ENCODE measurements at regions not wholly inside any gene's neighbourhood (a gene's known extent, or its start where the extent isn't known, plus 50 kb on each side); places are given as distances from the start of the nearest gene placed in this dataset.
"Not testable (repeated sequence)": the region's sequence is repeated elsewhere in the genome, so short reads cannot be mapped to it uniquely, and the experiment has no call there.

DNA sequence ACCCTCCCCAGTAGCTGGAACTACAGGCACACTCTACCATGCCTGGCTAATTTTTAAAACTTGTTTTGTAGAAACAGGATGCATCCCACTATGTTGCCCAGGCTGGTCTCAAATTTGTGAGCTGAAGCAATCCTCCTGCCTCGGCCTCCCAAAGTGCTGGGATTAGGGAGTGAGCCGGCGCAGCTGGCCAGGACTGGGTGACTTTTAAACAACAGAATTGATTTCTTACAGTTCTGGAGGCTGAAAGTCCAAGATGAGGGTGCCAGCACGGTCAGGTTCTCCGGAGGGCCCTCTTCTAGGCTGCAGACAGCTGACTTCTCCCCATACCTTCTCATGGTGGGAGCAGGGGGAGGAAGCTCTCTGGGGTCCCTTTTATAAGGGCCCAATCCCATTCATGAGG is 75.2 kb upstream of the CHST15 start:
- TF ChIP-seq, protein P1, sequence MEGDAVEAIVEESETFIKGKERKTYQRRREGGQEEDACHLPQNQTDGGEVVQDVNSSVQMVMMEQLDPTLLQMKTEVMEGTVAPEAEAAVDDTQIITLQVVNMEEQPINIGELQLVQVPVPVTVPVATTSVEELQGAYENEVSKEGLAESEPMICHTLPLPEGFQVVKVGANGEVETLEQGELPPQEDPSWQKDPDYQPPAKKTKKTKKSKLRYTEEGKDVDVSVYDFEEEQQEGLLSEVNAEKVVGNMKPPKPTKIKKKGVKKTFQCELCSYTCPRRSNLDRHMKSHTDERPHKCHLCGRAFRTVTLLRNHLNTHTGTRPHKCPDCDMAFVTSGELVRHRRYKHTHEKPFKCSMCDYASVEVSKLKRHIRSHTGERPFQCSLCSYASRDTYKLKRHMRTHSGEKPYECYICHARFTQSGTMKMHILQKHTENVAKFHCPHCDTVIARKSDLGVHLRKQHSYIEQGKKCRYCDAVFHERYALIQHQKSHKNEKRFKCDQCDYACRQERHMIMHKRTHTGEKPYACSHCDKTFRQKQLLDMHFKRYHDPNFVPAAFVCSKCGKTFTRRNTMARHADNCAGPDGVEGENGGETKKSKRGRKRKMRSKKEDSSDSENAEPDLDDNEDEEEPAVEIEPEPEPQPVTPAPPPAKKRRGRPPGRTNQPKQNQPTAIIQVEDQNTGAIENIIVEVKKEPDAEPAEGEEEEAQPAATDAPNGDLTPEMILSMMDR (IDR thresholded peaks at IDR 0.05; ENCODE audit: unreplicated experiment): no peak
- DNase-seq: no peak
- Mint-ChIP-seq H3K4me3 (ENCODE audit: low read depth, unreplicated experiment) (no peak overlapping the region), H3K9me3 (ENCODE audit: low read depth, unreplicated experiment) (peaks cover 2% of the 10 kb centered on the region), H3K36me3 (ENCODE audit: insufficient read depth, unreplicated experiment) (no peaks in the 10 kb centered on the region), H3K4me1 (ENCODE audit: low read depth, unreplicated experiment) (peaks cover 6% of the 10 kb centered on the region), H3K27me3 (ENCODE audit: unreplicated experiment) (peaks cover 8% of the 10 kb centered on the region), H3K27ac (ENCODE audit: unreplicated experiment) (no peak overlapping the region)
- intact Hi-C loops (cut with micrococcal nuclease; ENCODE audit: unreplicated experiment): no loop called here
- CTCF ChIA-PET: no interaction called here
- BruUV-seq (replicated peaks): no TSS peak

DNA sequence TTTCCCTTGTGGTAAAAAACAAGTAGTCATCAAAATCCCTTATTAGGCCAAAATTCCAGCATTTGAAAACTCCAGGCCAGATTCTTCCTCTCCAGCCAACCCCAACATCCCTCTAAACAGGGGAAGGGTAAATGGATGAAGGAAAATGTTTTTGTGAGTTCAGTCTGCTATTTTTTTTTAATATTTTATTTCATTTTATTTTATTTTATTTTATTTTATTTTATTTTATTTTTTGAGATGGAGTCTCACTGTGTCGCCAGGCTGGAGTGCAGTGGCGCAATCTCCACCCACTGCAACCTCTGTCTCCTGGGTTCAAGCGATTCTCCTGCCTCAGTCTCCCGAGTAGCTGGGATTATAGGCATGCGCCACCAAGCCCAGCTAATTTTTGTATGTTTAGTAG is 74.5 kb upstream of the CHST15 start:
- H3K4me1 Mint-ChIP-seq (ENCODE audit: low read depth, unreplicated experiment); DNase-seq; H3K9me3 Mint-ChIP-seq (ENCODE audit: low read depth, unreplicated experiment); H3K27me3 Mint-ChIP-seq (ENCODE audit: unreplicated experiment); H3K4me3 Mint-ChIP-seq (ENCODE audit: low read depth, unreplicated experiment); H3K36me3 Mint-ChIP-seq (ENCODE audit: insufficient read depth, unreplicated experiment); intact Hi-C loops (cut with micrococcal nuclease; ENCODE audit: unreplicated experiment); CTCF ChIA-PET; H3K27ac Mint-ChIP-seq (ENCODE audit: unreplicated experiment); BruUV-seq (replicated peaks): not testable (repeated sequence)

DNA sequence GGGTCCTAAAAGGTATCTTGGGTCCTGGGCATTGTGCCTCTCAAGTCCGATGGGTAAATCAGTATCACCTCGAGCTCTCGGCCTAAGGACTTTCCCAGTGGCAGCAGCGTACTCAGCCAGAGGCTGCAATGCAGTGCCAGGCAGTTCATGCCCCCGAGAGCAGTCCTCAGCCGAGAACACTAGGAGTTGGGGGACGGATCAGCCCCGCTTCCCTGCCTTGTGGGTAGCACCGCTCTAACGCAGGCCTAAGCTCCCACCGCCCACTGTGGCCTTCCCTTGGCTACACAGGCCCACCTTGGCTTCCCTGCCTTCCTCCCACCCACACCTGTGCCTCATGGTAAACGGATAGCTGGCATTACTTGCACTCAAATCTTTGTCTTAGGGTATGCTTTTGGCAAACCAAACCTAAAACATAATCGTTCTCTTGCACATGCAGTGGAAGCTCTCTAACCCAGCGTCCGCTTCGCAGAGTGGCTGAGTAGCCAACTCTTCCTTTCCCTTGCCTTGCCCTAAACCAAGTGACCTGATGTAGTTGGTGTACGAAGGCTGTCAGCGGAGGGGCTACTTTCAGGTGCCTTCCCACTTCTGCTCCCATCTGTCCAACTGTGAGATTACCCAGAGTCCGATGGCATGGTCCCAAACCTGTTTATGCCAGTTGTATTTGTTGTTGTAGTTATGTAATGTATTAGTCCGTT is 73.2 kb upstream of the CHST15 start:
- TF ChIP-seq, protein P1 (IDR thresholded peaks at IDR 0.05; ENCODE audit: unreplicated experiment): no peak
- no peak for DNase-seq
- CTCF ChIA-PET: interaction anchor here (0.7 to 0.8 kb wide), 2 partner anchors 97 to 312 kb away, joined by 4 to 7 read pairs; no protein-coding TSS in a partner anchor
- Mint-ChIP-seq H3K27ac (ENCODE audit: unreplicated experiment) (no peak overlapping the region), H3K4me3 (ENCODE audit: low read depth, unreplicated experiment) (no peak overlapping the region), H3K9me3 (ENCODE audit: low read depth, unreplicated experiment) (peaks cover 2% of the 10 kb centered on the region), H3K36me3 (ENCODE audit: insufficient read depth, unreplicated experiment) (no peaks in the 10 kb centered on the region), H3K27me3 (ENCODE audit: unreplicated experiment) (peaks cover 11% of the 10 kb centered on the region), H3K4me1 (ENCODE audit: low read depth, unreplicated experiment) (peaks cover 16% of the 10 kb centered on the region)
- BruUV-seq (replicated peaks): no TSS peak
- intact Hi-C loops (cut with micrococcal nuclease; ENCODE audit: unreplicated experiment): no loop called here

DNA sequence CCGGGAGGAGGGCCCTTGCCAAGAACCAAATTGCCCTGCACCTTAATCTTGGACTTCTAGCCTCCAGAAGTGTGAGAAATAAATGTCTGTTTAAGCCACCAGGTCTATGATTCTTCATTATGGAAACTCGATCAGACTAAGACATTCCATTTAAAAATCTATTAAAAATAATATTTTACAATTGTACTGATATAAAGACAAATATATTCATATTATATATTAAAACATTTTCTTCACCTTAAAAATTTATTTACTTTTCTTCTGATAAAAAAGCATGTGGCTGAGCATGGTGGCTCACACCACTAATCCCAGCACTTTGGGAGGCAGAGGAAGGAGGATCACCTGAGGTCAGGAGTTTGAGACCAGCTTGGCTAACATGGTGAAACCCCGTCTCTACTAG is 72.4 kb upstream of the CHST15 start:
- no peak for DNase-seq
- BruUV-seq (replicated peaks): no TSS peak
- TF ChIP-seq, protein P1 (IDR thresholded peaks at IDR 0.05; ENCODE audit: unreplicated experiment): no peak
- H3K9me3 Mint-ChIP-seq (ENCODE audit: low read depth, unreplicated experiment): peaks cover 2% of the 10 kb centered on the region
- peaks cover 16% of the 10 kb centered on the region for H3K4me1 Mint-ChIP-seq (ENCODE audit: low read depth, unreplicated experiment)
- H3K36me3 Mint-ChIP-seq (ENCODE audit: insufficient read depth, unreplicated experiment): no peaks in the 10 kb centered on the region
- no peak overlapping the region for H3K4me3 Mint-ChIP-seq (ENCODE audit: low read depth, unreplicated experiment)
- intact Hi-C loops (cut with micrococcal nuclease; ENCODE audit: unreplicated experiment): no loop called here
- H3K27me3 Mint-ChIP-seq (ENCODE audit: unreplicated experiment): peaks cover 12% of the 10 kb centered on the region
- CTCF ChIA-PET: no interaction called here
- H3K27ac Mint-ChIP-seq (ENCODE audit: unreplicated experiment): no peak overlapping the region

DNA sequence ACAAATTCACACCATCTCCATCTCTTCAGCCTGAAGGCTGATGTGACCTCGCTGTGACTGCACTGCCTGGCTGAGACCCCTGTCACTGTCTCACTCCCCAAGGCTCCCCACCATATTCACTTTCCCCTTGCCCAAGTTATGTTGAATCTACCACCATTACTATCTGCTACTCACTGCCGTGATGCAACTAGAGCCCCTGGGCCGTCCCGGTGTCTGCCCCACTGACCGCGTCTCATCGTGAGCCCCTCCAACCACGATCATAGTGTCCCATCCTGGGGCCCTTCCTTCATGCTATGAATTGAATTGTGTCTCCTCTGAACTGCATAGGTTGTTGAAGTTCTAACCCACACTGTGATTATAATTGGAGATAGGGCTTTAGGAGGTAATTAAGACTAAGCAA is 71.9 kb upstream of the CHST15 start:
- H3K27ac Mint-ChIP-seq (ENCODE audit: unreplicated experiment): no peak overlapping the region
- BruUV-seq (replicated peaks): no TSS peak
- peaks cover 16% of the 10 kb centered on the region for H3K4me1 Mint-ChIP-seq (ENCODE audit: low read depth, unreplicated experiment)
- CTCF ChIA-PET: no interaction called here
- intact Hi-C loops (cut with micrococcal nuclease; ENCODE audit: unreplicated experiment): no loop called here
- H3K9me3 Mint-ChIP-seq (ENCODE audit: low read depth, unreplicated experiment): peaks cover 2% of the 10 kb centered on the region
- H3K36me3 Mint-ChIP-seq (ENCODE audit: insufficient read depth, unreplicated experiment): no peaks in the 10 kb centered on the region
- H3K27me3 Mint-ChIP-seq (ENCODE audit: unreplicated experiment): peaks cover 12% of the 10 kb centered on the region
- DNase-seq: no peak
- no peak overlapping the region for H3K4me3 Mint-ChIP-seq (ENCODE audit: low read depth, unreplicated experiment)
- TF ChIP-seq, protein P1 (IDR thresholded peaks at IDR 0.05; ENCODE audit: unreplicated experiment): no peak

Data from Calu3 (cell line).